HL-60 (cell line): ENCODE measurements at regions not wholly inside any gene's neighbourhood (a gene's known extent, or its start where the extent isn't known, plus 50 kb on each side); places are given as distances from the start of the nearest gene placed in this dataset.

Experiments used
- DNase-seq, 2 experiments: peaks; one replicate each; pipeline ENCODE4 v3.0.0-alpha.2; 2010 to 2020; ENCODE audit warnings: low read depth in 1 of 2, low spot score in 1 of 2
- H3K27ac ChIP-seq: fragments of 250-450 bp; sonication (Bioruptor Pico); replicated peaks from 2 replicates; pipeline ENCODE4 v1.5.1; 2020; ENCODE audit warnings: mild to moderate bottlenecking, moderate library complexity
- H3K27me3 ChIP-seq: fragments of 250-450 bp; sonication (Bioruptor Pico); 2 replicates; pipeline ENCODE4 v1.5.1; 2021; ENCODE audit warnings: mild to moderate bottlenecking, moderate library complexity; ENCODE audit not compliant: insufficient read depth, poor library complexity, severe bottlenecking
- H3K4me3 ChIP-seq: replicated peaks from 2 replicates; pipeline ENCODE4 v1.5.1; 2011; ENCODE audit warnings: mild to moderate bottlenecking, control low read depth, low read length; ENCODE audit not compliant: insufficient read depth
- CTCF ChIP-seq: IDR thresholded peaks from one replicate; pipeline ENCODE4 v1.5.1; 2011; ENCODE audit warnings: low read length, control low read depth, inconsistent platforms; ENCODE audit not compliant: insufficient read depth
- GABPA ChIP-seq: IDR thresholded peaks from 2 replicates; pipeline ENCODE4 v1.6.1; 2012; ENCODE audit warnings: low read depth
- POLR2AphosphoS5 ChIP-seq: IDR thresholded peaks from 2 replicates; pipeline ENCODE4 v1.6.1; 2012; ENCODE audit warnings: low read depth
- REST ChIP-seq: IDR thresholded peaks from 2 replicates; pipeline ENCODE4 v1.6.1; 2012; ENCODE audit warnings: low read depth; ENCODE audit not compliant: insufficient replicate concordance
- SPI1 ChIP-seq: IDR thresholded peaks from 2 replicates; pipeline ENCODE4 v1.6.1; 2012; ENCODE audit warnings: low read depth, mild to moderate bottlenecking, borderline replicate concordance

GRCh38 chr18:39788383-39788782, 2166.7 kb upstream of the PIK3C3 start:
- H3K27ac ChIP-seq: no peak overlapping the region
- H3K4me3 ChIP-seq: no peak overlapping the region
- no peaks in the 10 kb centered on the region for H3K27me3 ChIP-seq
- no peak for TF ChIP-seq GABPA
- no peak for TF ChIP-seq REST
- TF ChIP-seq POLR2AphosphoS5: no peak
- no peak for TF ChIP-seq SPI1
- no peak for TF ChIP-seq CTCF
- no peak for DNase-seq

- DNase-seq: no peak
- no peak for TF ChIP-seq POLR2AphosphoS5
- TF ChIP-seq REST: no peak
- TF ChIP-seq GABPA: no peak
- no peak for TF ChIP-seq CTCF
- TF ChIP-seq SPI1: no peak
- H3K27ac ChIP-seq: no peak overlapping the region
- H3K4me3 ChIP-seq: no peak overlapping the region
- no peaks in the 10 kb centered on the region for H3K27me3 ChIP-seq
Observed at GRCh38 chr18:39786477-39786876, 2168.6 kb upstream of the PIK3C3 start.

GRCh38 chr18:39784541-39784940, 2170.5 kb upstream of the PIK3C3 start:
- H3K27ac ChIP-seq: no peak overlapping the region
- TF ChIP-seq SPI1 (no peak), REST (no peak), GABPA (no peak), CTCF (no peak), POLR2AphosphoS5 (no peak)
- no peak for DNase-seq

More at GRCh38 chr18:39784541-39784940, 2170.5 kb upstream of the PIK3C3 start:
- H3K27me3 ChIP-seq: no peaks in the 10 kb centered on the region
- H3K4me3 ChIP-seq: no peak overlapping the region
